ENCODE measurements at regions not wholly inside any gene's neighbourhood (a gene's known extent, or its start where the extent isn't known, plus 50 kb on each side); places are given as distances from the start of the nearest gene placed in this dataset.

- no peaks in the 10 kb centered on the region for H3K36me3 ChIP-seq (replicated peaks; ENCODE audit: insufficient read depth, low read length)
- no peaks in the 10 kb centered on the region for H3K27me3 ChIP-seq (replicated peaks; ENCODE audit: insufficient read depth, low read length)
- H4K20me1 ChIP-seq (ENCODE audit: insufficient read depth, low read length) = no peaks in the 10 kb centered on the region
- TF ChIP-seq EZH2phosphoT487 (IDR thresholded peaks at IDR 0.05; ENCODE audit: low read length) (no peak), EZH2 (optimal IDR thresholded peaks at IDR 0.05; ENCODE audit: low read depth, low read length) (no peak)
- TF ChIP-seq, protein P1, sequence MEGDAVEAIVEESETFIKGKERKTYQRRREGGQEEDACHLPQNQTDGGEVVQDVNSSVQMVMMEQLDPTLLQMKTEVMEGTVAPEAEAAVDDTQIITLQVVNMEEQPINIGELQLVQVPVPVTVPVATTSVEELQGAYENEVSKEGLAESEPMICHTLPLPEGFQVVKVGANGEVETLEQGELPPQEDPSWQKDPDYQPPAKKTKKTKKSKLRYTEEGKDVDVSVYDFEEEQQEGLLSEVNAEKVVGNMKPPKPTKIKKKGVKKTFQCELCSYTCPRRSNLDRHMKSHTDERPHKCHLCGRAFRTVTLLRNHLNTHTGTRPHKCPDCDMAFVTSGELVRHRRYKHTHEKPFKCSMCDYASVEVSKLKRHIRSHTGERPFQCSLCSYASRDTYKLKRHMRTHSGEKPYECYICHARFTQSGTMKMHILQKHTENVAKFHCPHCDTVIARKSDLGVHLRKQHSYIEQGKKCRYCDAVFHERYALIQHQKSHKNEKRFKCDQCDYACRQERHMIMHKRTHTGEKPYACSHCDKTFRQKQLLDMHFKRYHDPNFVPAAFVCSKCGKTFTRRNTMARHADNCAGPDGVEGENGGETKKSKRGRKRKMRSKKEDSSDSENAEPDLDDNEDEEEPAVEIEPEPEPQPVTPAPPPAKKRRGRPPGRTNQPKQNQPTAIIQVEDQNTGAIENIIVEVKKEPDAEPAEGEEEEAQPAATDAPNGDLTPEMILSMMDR (IDR thresholded peaks at IDR 0.05; ENCODE audit: low read length) = no peak
- H3K4me2 ChIP-seq (ENCODE audit: low read depth, low read length) = no peak overlapping the region
- no peak for DNase-seq
- H3K9me3 ChIP-seq (replicated peaks; ENCODE audit: insufficient read depth, low read length) = no peaks in the 10 kb centered on the region
- H3K9ac ChIP-seq (ENCODE audit: low read length) = no peak overlapping the region
- H3K9me2 ChIP-seq (replicated peaks; ENCODE audit: insufficient read depth, low read length) = no peaks in the 10 kb centered on the region
- no peaks in the 10 kb centered on the region for H3K4me1 ChIP-seq (ENCODE audit: low read length)
- H3K27ac ChIP-seq (ENCODE audit: low read length) = no peak overlapping the region
- no peak overlapping the region for H3K4me3 ChIP-seq (ENCODE audit: low read length)
- no peak overlapping the region for H2AFZ ChIP-seq (ENCODE audit: low read length)
- no peaks in the 10 kb centered on the region for H3K79me2 ChIP-seq (ENCODE audit: low read length)
- H3F3A ChIP-seq (ENCODE audit: insufficient read depth, low read length) = no peaks in the 10 kb centered on the region
These were observed 238.9 kb downstream of the FRK start for GRCh38 chr6:115821798-115822197.

- no peaks in the 10 kb centered on the region for H3K36me3 ChIP-seq (replicated peaks; ENCODE audit: insufficient read depth, low read length)
- H3K4me1 ChIP-seq (ENCODE audit: low read length) = no peaks in the 10 kb centered on the region
- no peaks in the 10 kb centered on the region for H4K20me1 ChIP-seq (ENCODE audit: insufficient read depth, low read length)
- H3K79me2 ChIP-seq (ENCODE audit: low read length) = no peaks in the 10 kb centered on the region
- no peak for DNase-seq
- H2AFZ ChIP-seq (ENCODE audit: low read length) = no peak overlapping the region
- TF ChIP-seq EZH2 (optimal IDR thresholded peaks at IDR 0.05; ENCODE audit: low read depth, low read length) (no peak), EZH2phosphoT487 (IDR thresholded peaks at IDR 0.05; ENCODE audit: low read length) (no peak)
- TF ChIP-seq, protein P1 (IDR thresholded peaks at IDR 0.05; ENCODE audit: low read length) = no peak
- no peaks in the 10 kb centered on the region for H3F3A ChIP-seq (ENCODE audit: insufficient read depth, low read length)
- no peak overlapping the region for H3K9ac ChIP-seq (ENCODE audit: low read length)
- no peaks in the 10 kb centered on the region for H3K9me2 ChIP-seq (replicated peaks; ENCODE audit: insufficient read depth, low read length)
- no peaks in the 10 kb centered on the region for H3K27me3 ChIP-seq (replicated peaks; ENCODE audit: insufficient read depth, low read length)
- no peak overlapping the region for H3K4me3 ChIP-seq (ENCODE audit: low read length)
- H3K4me2 ChIP-seq (ENCODE audit: low read depth, low read length) = no peak overlapping the region
- H3K9me3 ChIP-seq (replicated peaks; ENCODE audit: insufficient read depth, low read length) = no peaks in the 10 kb centered on the region
- no peak overlapping the region for H3K27ac ChIP-seq (ENCODE audit: low read length)
These were observed 241.2 kb downstream of the FRK start for GRCh38 chr6:115819506-115819905.

DNA sequence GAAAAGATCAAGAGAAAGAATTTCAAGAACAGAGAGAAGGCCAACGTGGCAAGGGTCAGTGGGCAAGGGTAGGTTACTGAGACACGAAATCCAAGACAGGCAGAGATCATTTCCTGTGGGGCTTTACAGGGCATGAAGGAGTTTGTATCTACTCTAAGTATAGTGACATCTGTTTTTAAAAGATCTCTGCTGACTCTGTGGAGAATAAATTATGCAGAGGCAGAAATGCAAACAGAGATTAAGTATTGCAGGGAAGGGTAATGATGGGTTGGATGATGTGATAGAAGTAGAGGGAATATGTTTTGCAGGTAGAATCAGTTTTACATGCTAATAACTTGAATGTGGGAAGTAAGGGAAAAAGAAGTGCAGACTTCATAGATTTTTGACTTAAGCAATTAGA, 243.5 kb downstream of the FRK start:
- Histone ChIP-seq H3K9me2 (replicated peaks; ENCODE audit: insufficient read depth, low read length) (no peaks in the 10 kb centered on the region), H3K27ac (ENCODE audit: low read length) (no peak overlapping the region), H3F3A (ENCODE audit: insufficient read depth, low read length) (no peaks in the 10 kb centered on the region), H4K20me1 (ENCODE audit: insufficient read depth, low read length) (no peaks in the 10 kb centered on the region), H3K4me3 (ENCODE audit: low read length) (no peak overlapping the region), H3K4me2 (ENCODE audit: low read depth, low read length) (no peak overlapping the region), H3K27me3 (replicated peaks; ENCODE audit: insufficient read depth, low read length) (no peaks in the 10 kb centered on the region), H3K4me1 (ENCODE audit: low read length) (no peaks in the 10 kb centered on the region), H3K9me3 (replicated peaks; ENCODE audit: insufficient read depth, low read length) (no peaks in the 10 kb centered on the region), H3K36me3 (replicated peaks; ENCODE audit: insufficient read depth, low read length) (no peaks in the 10 kb centered on the region), H3K9ac (ENCODE audit: low read length) (no peak overlapping the region), H3K79me2 (ENCODE audit: low read length) (no peaks in the 10 kb centered on the region), H2AFZ (ENCODE audit: low read length) (no peak overlapping the region)
- no peak for DNase-seq
- TF ChIP-seq EZH2 (optimal IDR thresholded peaks at IDR 0.05; ENCODE audit: low read depth, low read length) (no peak), EZH2phosphoT487 (IDR thresholded peaks at IDR 0.05; ENCODE audit: low read length) (no peak)
- TF ChIP-seq, protein P1 (IDR thresholded peaks at IDR 0.05; ENCODE audit: low read length) = no peak
